ENCODE measurements at regions not wholly inside any gene's neighbourhood (a gene's known extent, or its start where the extent isn't known, plus 50 kb on each side); places are given as distances from the start of the nearest gene placed in this dataset.

DNA sequence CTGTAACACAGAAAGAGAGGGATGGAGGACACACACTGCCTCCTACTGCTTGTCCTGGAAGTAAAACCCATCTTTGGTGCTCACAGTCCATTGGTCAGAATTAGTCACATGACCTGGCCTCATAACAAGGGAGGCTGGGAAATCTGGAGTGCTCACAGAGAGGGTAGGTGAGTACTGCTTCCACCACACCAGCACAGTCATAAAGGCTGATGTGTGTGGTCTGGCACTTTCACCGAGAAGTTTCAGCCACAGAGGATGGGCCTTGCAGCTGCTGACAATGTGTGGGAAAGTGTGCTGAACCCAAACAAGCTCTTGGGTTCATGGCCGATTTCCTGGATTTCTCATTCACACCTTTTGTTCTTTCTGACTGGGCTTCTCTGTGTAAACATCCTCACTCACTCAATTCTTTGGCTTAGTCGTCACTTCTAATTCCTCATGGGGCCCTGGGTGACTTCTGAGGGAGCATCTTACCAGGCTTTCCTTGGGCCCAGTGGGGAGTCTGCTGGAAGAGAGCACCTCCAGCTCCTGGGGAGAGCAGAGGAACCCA, 100.7 kb downstream of the ASB7 start:
- peak; percentile 77 for DNase-seq

DNA sequence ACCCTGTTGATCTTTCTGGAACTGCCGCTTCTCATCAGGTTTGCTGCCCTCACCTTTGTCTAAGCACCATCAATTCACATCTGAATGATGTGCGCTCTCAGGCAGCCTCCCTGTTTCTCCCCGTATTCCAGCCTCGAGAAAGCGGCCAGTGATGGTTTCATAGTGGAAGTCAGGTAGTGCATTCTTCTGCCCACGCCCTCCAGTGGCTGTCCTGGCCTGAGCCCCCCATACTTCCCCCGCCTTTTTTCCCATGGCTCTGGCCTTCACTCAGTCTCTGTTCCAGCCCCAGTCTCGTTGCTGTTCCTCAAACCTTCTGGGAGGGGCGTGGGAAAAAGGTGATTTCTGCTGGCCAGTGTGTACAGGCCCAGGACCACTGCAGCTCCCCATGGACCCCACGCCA, 101.3 kb downstream of the ASB7 start:
- no peak for DNase-seq

- no peak for DNase-seq
Observed at GRCh38 chr15:100704281-100705055, 102.1 kb downstream of the ASB7 start.

DNA sequence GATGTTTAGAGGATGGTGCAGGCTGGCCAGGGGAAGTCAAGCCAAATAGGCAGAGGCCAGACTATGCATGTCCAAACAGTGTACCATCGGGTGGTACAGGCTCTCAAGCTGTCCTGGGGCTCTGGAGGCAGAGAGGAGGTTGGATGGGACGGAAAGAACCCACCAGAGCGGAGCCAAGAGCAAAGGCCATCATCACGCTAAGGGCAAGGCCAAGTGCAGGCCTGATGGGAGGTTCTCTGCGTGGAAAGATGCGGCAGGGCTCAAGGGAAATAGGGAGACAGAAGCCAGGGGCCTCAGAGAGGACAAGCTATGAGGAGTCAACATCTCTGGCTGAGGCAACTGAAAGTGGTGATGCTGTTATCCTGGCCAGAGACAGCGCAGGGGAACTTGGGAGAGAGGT, 102.7 kb downstream of the ASB7 start:
- DNase-seq: no peak

- no peak for DNase-seq
Observed at GRCh38 chr15:100705841-100706240, 103.5 kb downstream of the ASB7 start.

GRCh38 chr15:100707229-100707628, 104.8 kb downstream of the ASB7 start:
- DNase-seq: no peak

GRCh38 chr15:100708916-100709315, 106.5 kb downstream of the ASB7 start:
- no peak for DNase-seq

GRCh38 chr15:100710222-100710621, 107.8 kb downstream of the ASB7 start:
- DNase-seq: no peak

GRCh38 chr15:100710744-100711515, 108.5 kb downstream of the ASB7 start:
- no peak for DNase-seq

DNA sequence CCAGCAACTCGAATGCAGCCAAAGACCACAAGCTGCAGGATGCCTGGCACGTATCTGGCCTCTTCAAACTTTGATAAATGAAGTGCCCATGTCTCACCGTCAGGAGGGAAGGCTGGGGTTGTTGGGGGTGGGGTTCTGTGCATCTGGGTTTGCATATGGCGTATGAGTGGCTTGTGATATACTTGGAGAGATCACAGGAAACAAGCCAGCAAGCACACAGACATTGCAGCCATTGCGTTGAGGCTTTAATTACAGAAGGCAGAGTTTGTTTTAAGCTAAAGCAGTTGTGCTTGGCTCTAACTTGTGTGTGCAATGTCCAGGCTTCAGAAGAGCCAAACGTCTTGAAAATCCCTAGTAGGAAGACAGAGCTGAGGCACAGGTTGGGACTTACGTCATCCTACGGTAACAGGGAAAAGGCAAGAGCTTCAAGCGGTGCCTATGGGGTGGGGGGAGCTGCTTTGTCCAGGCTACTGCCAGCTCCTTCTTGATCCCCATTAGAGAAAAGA, 109.2 kb downstream of the ASB7 start:
- DNase-seq: no peak

- DNase-seq: no peak
Observed at GRCh38 chr15:100712226-100712625, 109.8 kb downstream of the ASB7 start.

DNA sequence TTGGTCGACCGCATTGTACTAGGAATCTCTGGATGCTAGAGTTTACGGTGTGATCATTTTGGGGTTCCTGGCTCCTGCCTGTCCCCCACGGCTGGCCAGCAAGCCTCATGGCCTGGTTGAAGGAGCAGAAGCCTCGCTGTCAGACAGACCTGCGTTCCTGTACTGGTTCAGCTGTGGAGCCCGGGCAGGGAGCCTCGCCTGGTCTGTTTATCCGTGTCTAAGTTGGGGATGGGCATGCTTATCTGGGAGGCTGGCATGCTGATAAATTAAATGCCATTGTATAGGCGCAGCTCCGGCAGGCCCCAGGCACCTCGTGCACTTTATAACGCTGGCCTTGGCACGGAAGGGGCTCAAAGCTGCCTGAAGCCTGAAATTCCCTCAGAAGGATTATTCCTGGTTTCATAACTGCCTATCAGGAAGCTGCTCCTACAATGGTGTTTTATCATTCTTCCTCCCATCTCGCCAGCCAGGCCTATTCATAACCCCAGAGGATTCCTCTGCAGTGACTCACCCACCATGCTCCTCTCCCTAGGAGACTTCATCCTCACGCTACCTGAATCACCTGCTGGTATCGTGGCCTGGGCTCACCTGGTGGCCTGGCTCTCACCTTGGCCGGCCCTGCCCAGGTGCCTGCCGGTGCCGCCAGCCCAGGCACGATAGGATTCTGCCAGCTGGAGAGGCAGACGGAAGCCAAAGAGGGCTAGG, 110.9 kb downstream of the ASB7 start:
- no peak for DNase-seq

- no peak for DNase-seq
Observed at GRCh38 chr15:100714034-100714748, 111.8 kb downstream of the ASB7 start.

- DNase-seq: no peak
Observed at GRCh38 chr15:100714749-100715342, 112.5 kb downstream of the ASB7 start.

DNA sequence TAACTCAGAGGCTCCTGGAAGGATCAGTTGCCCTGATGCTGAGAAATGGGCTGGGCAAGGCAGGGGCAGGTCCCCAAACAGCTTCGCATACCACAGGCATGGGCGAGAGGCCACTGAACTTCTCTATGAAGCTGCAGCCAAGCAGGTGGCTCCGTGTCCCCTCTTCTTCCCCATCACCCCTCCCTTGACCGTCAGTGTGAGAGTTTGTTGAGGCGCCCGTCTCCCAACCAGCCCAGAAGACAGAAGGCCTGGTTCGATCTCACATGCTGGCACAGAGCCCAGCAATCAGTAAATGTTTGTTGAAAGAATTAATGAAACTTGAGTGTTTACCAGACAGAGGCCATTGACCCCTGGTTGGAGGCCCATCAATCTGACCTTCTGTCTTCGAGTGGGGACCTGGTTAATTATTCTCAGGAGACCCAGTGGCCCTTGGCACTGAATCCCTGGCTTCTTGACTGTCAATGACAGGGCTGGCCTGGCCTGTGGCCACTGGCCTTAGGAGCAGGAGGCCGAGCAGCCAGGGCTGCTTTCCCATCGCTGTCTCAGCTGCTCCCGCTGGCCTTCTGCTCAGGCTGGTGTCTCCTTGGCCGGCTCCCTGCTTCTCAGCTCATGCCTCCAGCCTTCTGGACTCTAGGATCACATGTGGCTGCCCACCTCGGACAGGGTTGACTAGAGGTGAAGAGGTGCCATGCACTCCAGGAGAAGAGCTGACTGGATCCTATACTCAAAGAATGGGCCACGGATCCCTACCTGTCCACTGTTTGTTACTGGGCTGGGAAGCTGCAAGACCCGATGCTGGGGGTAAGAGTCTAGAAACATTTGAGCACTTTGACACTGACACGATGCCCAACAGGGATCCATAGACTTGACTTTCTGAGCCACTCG, 113.4 kb downstream of the ASB7 start:
- no peak for DNase-seq

GRCh38 chr15:100716456-100717085, 114.2 kb downstream of the ASB7 start:
- no peak for DNase-seq

- no peak for DNase-seq
Observed at GRCh38 chr15:100717596-100717995, 115.2 kb downstream of the ASB7 start.

- DNase-seq: no peak
Observed at GRCh38 chr15:100718075-100718980, 115.9 kb downstream of the ASB7 start.

DNA sequence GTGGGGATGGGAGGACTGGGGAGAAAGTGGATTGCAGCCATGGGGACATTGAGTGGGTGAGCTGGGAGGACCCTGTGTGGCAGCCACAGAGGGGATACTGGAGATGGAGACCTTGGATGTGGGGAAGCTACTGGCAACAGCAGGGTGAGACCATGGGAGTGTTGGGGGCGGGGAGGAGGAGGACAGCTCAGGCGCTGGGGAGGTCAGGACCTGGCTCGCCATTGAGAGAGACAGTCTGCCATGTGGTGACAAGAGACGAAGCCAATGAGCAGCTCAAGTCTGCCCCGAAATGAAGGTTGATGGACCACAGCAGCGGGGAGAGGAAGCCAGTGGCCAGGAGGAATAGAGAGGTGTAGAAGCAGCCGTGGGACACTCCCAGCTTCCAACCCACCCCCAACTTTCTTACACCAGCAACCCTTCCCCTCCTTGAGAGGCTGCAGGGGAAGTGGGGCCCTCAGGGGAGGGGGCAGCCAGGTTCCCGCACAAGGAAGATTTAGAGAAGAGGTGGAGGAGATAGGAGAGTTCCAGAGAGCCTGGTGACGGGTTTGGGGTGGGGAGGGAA, 118.1 kb downstream of the ASB7 start:
- DNase-seq: no peak
